HUES6 (cell line): ENCODE measurements at regions not wholly inside any gene's neighbourhood (a gene's known extent, or its start where the extent isn't known, plus 50 kb on each side); places are given as distances from the start of the nearest gene placed in this dataset.
"Not testable (repeated sequence)": the region's sequence is repeated elsewhere in the genome, so short reads cannot be mapped to it uniquely, and the experiment has no call there.

Source experiments
- H3K27ac ChIP-seq: 2 replicates; pipeline ENCODE4 v1.7.0; 2013; ENCODE audit warnings: low read depth, mild to moderate bottlenecking, low read length, inconsistent platforms
- H3K27me3 ChIP-seq: 2 replicates; pipeline ENCODE4 v1.6.1; 2013; ENCODE audit warnings: low read length; ENCODE audit not compliant: control insufficient read depth, insufficient read depth
- H3K36me3 ChIP-seq: 2 replicates; pipeline ENCODE4 v1.6.1; 2013; ENCODE audit warnings: low read length; ENCODE audit not compliant: control insufficient read depth, insufficient read depth
- H3K4me1 ChIP-seq: 2 replicates; pipeline ENCODE4 v1.6.1; 2013; ENCODE audit warnings: low read length; ENCODE audit not compliant: control insufficient read depth, insufficient read depth
- H3K4me3 ChIP-seq: 2 replicates; pipeline ENCODE4 v1.5.1; 2013; ENCODE audit warnings: low read depth, low read length
- H3K9ac ChIP-seq: one replicate; pipeline ENCODE4 v1.6.1; 2013; ENCODE audit warnings: mild to moderate bottlenecking, low read length
- H3K9me3 ChIP-seq: 2 replicates; pipeline ENCODE4 v1.6.1; 2013; ENCODE audit warnings: low read depth, low read length; ENCODE audit not compliant: control insufficient read depth, insufficient read depth

DNA sequence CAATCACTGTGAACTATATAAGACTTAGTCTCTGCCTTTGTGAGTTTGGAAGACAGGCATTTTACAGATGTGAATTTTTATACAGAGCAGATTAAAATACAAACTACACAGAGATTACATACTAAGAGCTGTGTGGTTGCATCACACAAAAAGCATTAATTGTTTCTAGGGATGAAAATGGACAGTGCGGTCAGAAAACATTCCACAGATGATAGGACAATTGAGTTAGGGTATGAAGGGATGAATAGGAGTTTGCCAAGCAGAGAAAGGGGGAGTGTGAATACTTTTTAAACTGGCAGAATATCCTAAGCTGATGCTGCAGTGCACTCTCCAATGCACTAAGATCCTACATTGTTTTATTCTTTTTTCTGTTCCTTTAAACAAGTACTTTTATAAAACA is 345.8 kb downstream of the VRK1 start:
- H3K36me3 ChIP-seq = no peaks in the 10 kb centered on the region
- no peak overlapping the region for H3K9ac ChIP-seq
- H3K4me1 ChIP-seq = no peaks in the 10 kb centered on the region
- no peak overlapping the region for H3K27ac ChIP-seq
- no peaks in the 10 kb centered on the region for H3K9me3 ChIP-seq
- H3K4me3 ChIP-seq = no peak overlapping the region
- no peaks in the 10 kb centered on the region for H3K27me3 ChIP-seq

DNA sequence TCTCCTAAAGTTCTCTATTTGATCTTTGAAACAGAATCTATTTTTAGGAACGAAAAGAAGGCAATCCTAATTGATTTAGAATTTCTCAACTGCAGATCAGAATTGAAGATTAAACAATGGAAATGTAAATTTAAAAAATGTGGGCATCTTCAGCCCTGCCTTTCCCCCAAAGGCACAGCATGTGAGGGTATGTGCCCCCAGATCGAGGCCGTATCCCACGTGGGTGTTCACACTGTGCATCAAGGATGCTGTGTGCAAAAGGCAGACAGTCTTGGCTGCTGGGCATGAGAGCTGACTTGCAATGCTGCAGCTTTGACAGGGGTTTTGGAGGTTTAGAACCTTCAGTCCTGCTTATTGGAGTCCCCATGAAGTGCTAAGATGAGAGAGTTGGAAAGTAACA is 346.3 kb downstream of the VRK1 start:
- H3K9me3 ChIP-seq = no peaks in the 10 kb centered on the region
- H3K4me1 ChIP-seq = no peaks in the 10 kb centered on the region
- H3K27ac ChIP-seq = no peak overlapping the region
- H3K9ac ChIP-seq = no peak overlapping the region
- no peak overlapping the region for H3K4me3 ChIP-seq
- H3K27me3 ChIP-seq = no peaks in the 10 kb centered on the region
- H3K36me3 ChIP-seq = no peaks in the 10 kb centered on the region

DNA sequence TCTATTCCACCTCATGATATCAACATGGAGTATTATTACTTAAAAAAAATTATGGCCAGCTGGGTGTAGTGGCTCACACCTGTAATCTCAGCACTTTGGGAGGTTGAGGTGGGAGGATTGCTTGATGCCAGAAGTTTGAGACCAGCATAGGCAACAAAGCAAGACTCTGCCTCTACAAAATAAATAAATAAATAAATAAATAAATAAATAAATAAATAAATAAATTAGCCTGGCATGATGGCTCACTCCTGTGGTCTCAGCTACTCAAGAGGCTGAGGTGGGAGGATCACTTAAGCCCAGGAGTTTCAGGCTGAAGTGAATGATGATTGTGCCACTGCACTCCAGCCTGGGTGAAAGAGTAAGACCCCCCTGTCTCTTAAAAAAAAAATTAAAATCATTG is 350.8 kb downstream of the VRK1 start:
- not testable (repeated sequence) for H3K27me3 ChIP-seq, H3K4me3 ChIP-seq, H3K9ac ChIP-seq, H3K27ac ChIP-seq, H3K9me3 ChIP-seq, H3K36me3 ChIP-seq
- peaks cover 12% of the 10 kb centered on the region for H3K4me1 ChIP-seq

DNA sequence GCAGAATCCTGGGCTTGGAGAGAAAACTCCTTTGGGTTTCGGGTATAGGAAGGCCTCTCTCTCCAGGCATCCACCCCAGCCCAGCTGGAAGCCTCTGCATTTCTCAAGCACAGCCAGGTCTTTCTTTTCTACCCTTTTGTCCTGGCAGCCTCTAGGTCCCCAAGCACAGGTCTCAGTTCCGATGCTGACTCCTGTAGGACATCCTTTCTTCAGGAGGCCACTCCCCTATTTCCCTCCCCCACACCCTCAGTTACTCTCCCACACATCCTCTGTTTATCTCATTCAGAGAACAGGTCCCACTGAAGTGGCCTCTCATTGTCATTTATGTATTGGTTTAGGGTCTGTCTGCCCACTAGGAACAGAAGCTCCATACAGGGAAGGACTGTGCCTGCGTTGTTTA is 352.6 kb downstream of the VRK1 start:
- Histone ChIP-seq H3K9ac (no peak overlapping the region), H3K27me3 (peaks cover 6% of the 10 kb centered on the region; the same call in 1 of the 2 replicates), H3K9me3 (no peaks in the 10 kb centered on the region), H3K4me1 (peaks cover 12% of the 10 kb centered on the region), H3K36me3 (no peaks in the 10 kb centered on the region), H3K4me3 (no peak overlapping the region), H3K27ac (no peak overlapping the region)

DNA sequence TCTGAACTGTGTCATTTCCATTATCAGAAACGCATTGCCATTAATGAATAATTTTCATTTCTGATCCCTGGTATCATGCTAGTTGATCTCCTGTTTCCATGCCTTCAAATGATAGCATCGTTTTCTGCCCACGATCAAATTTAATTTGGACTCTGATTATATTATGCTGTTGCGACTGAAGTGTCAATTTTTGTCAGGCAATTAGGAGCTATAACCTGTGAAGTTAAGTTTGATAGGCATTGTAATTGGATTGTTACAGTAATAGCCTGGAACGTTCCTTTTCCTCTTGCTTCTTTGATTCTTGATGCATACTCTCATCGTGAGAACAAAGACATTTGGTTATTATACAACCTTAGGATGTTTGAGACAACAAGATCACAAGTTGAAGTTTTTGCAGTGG is 356.3 kb downstream of the VRK1 start:
- peaks cover 10% of the 10 kb centered on the region; the same call in 1 of the 2 replicates for H3K27me3 ChIP-seq
- H3K36me3 ChIP-seq = no peaks in the 10 kb centered on the region
- no peak overlapping the region for H3K27ac ChIP-seq
- peaks cover 15% of the 10 kb centered on the region for H3K4me1 ChIP-seq
- H3K4me3 ChIP-seq = no peak overlapping the region
- H3K9me3 ChIP-seq = peaks cover under 1% of the 10 kb centered on the region; the same call in 1 of the 2 replicates
- no peak overlapping the region for H3K9ac ChIP-seq

DNA sequence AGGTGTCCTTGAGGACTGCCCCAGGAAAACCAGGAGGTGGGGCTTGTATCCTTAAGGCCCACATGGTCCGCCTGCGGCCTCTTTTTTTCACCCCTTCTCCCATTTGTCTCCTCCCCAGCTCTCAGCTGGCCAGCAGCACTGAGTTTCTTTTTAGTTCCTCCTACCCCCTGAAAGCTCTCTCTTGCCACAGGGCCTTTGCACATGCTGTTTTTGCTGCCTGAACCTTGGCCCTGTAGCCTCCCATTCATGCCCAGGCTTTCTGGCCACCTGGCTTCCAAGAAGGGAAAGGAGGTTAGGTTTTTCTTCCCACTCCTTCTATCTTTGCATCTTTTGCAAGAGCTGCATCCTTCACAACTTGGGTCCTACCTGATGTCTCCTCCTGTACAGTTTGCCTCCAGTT is 358.1 kb downstream of the VRK1 start:
- no peak overlapping the region for H3K9ac ChIP-seq
- H3K27me3 ChIP-seq = peaks cover 10% of the 10 kb centered on the region; the same call in 1 of the 2 replicates
- peaks cover 4% of the 10 kb centered on the region; the same call in 1 of the 2 replicates for H3K4me1 ChIP-seq
- H3K9me3 ChIP-seq = peaks cover 18% of the 10 kb centered on the region
- H3K36me3 ChIP-seq = no peaks in the 10 kb centered on the region
- H3K27ac ChIP-seq = no peak overlapping the region
- no peak overlapping the region for H3K4me3 ChIP-seq

DNA sequence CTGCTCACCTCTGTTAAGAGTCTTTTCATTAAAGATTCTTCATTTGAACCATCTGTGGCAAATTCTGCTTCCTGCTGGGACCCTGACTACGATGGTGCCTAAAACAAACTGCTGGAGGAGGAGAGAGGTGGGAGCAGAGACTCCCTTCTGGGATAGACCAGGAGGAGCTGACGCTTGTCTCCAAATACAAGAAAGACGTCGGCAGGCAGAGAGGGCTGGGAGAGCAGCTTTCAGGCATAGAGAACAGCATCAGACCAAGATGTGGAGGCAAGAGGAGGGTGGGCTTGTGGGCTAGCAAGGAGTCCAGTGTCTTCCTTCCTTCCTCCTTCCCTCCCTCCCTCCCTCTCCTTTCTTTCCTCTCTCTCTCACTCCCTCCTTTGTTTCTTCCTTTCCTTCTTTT is 358.6 kb downstream of the VRK1 start:
- Histone ChIP-seq H3K27ac (no peak overlapping the region), H3K4me3 (no peak overlapping the region), H3K4me1 (peaks cover 4% of the 10 kb centered on the region; the same call in 1 of the 2 replicates), H3K36me3 (no peaks in the 10 kb centered on the region), H3K9ac (no peak overlapping the region), H3K27me3 (peaks cover 10% of the 10 kb centered on the region; the same call in 1 of the 2 replicates), H3K9me3 (peaks cover 18% of the 10 kb centered on the region)

DNA sequence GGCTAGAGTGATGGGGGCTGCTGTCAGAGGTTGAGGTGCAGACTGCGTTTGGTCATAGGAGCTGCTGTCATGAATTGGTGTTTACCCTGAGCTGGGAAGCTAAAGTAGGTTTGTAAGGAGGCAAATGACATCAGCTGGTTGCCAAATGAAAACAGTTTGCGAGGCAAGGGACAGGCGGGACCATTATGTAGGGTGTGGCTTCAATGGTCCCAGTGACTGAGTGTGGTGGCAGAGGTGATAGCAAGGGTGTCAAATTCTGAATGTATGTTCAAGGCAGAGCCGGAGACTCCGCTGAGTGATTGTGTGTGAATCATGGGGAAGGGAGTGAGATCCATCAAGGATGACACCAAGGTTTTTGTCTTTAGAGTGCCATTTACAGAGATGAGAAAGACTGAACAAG is 359.5 kb downstream of the VRK1 start:
- peaks cover 4% of the 10 kb centered on the region; the same call in 1 of the 2 replicates for H3K4me1 ChIP-seq
- H3K4me3 ChIP-seq = no peak overlapping the region
- H3K36me3 ChIP-seq = no peaks in the 10 kb centered on the region
- peaks cover 10% of the 10 kb centered on the region; the same call in 1 of the 2 replicates for H3K27me3 ChIP-seq
- H3K9me3 ChIP-seq = peaks cover 18% of the 10 kb centered on the region
- no peak overlapping the region for H3K9ac ChIP-seq
- H3K27ac ChIP-seq = no peak overlapping the region

DNA sequence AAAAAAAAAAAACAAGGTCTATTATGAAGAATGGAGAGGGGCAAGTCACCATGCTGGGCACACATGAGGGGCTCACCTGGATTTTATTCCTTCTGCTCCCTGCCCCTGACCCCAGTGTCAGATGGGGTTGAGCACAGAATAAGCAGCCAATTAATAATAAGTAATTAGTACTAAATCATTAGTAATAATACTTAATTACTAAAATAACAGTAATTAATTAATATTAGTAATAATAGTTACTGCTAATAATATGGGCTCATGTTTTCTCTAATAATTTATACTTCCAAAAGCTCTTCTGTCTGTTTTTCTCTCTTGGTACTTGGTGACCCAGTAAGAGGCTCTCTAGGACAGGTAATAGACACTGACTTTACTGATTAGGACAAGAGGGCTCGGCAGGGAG is 360.9 kb downstream of the VRK1 start:
- Histone ChIP-seq H3K36me3 (no peaks in the 10 kb centered on the region), H3K4me3 (no peak overlapping the region), H3K27ac (no peak overlapping the region), H3K27me3 (peaks cover 10% of the 10 kb centered on the region; the same call in 1 of the 2 replicates), H3K4me1 (peaks cover 4% of the 10 kb centered on the region; the same call in 1 of the 2 replicates), H3K9ac (no peak overlapping the region), H3K9me3 (peaks cover 18% of the 10 kb centered on the region)

DNA sequence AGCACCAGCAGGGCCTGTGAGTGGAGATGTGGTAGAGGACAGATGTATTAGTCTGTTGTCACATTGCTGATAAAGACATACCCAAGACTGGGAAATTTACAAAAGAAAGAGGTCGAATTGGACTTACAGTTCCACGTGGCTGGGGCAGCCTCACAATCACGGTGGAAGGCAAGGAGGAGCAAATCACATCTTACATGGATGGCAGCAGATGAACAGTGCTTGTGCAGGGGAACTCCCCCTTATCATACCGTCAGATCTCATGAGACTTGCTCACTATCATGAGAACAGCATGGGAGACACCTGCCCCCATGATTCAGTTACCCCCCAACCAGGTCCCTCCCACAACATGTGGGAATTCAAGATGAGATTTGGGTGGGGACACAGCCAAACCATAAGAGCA is 361.9 kb downstream of the VRK1 start:
- Histone ChIP-seq H3K36me3 (no peaks in the 10 kb centered on the region), H3K4me3 (no peak overlapping the region), H3K27ac (no peak overlapping the region), H3K9ac (no peak overlapping the region), H3K9me3 (peaks cover 18% of the 10 kb centered on the region), H3K4me1 (peaks cover 4% of the 10 kb centered on the region; the same call in 1 of the 2 replicates), H3K27me3 (peaks cover 10% of the 10 kb centered on the region; the same call in 1 of the 2 replicates)

DNA sequence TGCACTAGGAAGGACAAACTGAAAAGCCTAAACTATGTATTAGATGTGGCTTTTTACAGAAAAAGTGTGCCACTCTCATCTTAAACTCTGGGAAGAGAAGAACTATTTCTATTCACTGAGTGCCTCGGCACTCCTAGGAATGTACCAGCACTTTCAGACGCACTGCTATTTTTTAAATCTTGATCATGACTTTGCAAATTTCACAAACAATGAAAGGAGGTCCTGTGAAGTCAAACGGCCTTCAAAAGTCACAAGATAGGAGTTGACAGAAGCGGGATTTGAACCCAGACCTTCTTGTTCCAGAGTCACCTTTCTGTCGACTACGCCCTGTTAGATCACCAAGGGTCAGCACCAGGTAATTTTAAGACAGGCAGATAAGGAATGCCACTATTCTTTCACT is 365.4 kb downstream of the VRK1 start:
- Histone ChIP-seq H3K4me1 (no peaks in the 10 kb centered on the region), H3K9me3 (peaks cover 18% of the 10 kb centered on the region), H3K36me3 (no peaks in the 10 kb centered on the region), H3K4me3 (no peak overlapping the region), H3K9ac (no peak overlapping the region), H3K27me3 (no peaks in the 10 kb centered on the region), H3K27ac (no peak overlapping the region)

DNA sequence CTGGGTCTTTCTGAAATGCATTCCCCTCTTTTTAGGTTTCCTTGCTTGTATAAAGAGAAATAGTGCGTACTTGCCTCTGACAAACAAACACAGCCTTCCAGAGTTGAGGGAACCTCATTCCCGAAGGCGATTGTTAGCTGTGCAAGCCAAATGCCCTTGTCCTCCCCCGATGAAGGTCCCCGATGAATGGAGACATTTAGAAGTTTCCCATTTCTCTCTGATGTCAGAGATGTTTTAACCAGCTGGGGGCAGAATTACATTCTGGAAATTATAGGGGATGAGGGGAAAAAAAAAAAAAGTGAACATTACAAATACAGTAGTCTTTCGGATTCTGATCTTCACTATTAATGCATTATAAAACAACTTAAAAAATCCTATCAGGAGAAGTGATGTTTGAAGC is 366.8 kb downstream of the VRK1 start:
- H3K4me3 ChIP-seq = no peak overlapping the region
- H3K4me1 ChIP-seq = no peaks in the 10 kb centered on the region
- no peaks in the 10 kb centered on the region for H3K27me3 ChIP-seq
- H3K9ac ChIP-seq = no peak overlapping the region
- H3K9me3 ChIP-seq = peaks cover 13% of the 10 kb centered on the region
- H3K27ac ChIP-seq = no peak overlapping the region
- no peaks in the 10 kb centered on the region for H3K36me3 ChIP-seq
